ENCODE measurements at regions not wholly inside any gene's neighbourhood (a gene's known extent, or its start where the extent isn't known, plus 50 kb on each side); places are given as distances from the start of the nearest gene placed in this dataset.

GRCh38 chr19:28044477-28044876 is 1168.5 kb downstream of the UQCRFS1 start:
- TF ChIP-seq CTCF (IDR thresholded peaks at IDR 0.05 in 2 of 3, conservative IDR thresholded peaks at IDR 0.05 in 1 of 3; ENCODE audit: control insufficient read depth in 2 of 3, extremely low read depth in 1 of 3, insufficient read depth in 1 of 3, low read depth in 3 of 3, low read length in 3 of 3) (no peak), NRF1 (conservative IDR thresholded peaks at IDR 0.05; ENCODE audit: low read depth, low read length) (no peak), BACH1 (IDR thresholded peaks at IDR 0.05; ENCODE audit: borderline replicate concordance) (no peak), SMAD5 (IDR thresholded peaks at IDR 0.05; ENCODE audit: low read depth) (no peak), JUND (IDR thresholded peaks at IDR 0.05; ENCODE audit: low read depth, low read length) (no peak), BRCA1 (IDR thresholded peaks at IDR 0.05; ENCODE audit: low read depth, low read length) (no peak), POLR2AphosphoS2 (IDR thresholded peaks at IDR 0.05; ENCODE audit: low read depth, low read length) (no peak), BCLAF1 (IDR thresholded peaks at IDR 0.05) (no peak), REST (IDR thresholded peaks at IDR 0.05; ENCODE audit: low read depth, low read length) (no peak), FOS (IDR thresholded peaks at IDR 0.05; ENCODE audit: borderline replicate concordance, extremely low read depth, insufficient read length) (no peak), RAD21 (IDR thresholded peaks at IDR 0.05; ENCODE audit: insufficient read depth, low read depth, low read length) (no peak), CBFB (IDR thresholded peaks at IDR 0.05; ENCODE audit: low read depth) (no peak), POLR2A (IDR thresholded peaks at IDR 0.05; ENCODE audit: low read depth, low read length) (no peak), ATF2 (IDR thresholded peaks at IDR 0.05; ENCODE audit: low read length) (no peak)
